ENCODE measurements at regions not wholly inside any gene's neighbourhood (a gene's known extent, or its start where the extent isn't known, plus 50 kb on each side); places are given as distances from the start of the nearest gene placed in this dataset.

DNA sequence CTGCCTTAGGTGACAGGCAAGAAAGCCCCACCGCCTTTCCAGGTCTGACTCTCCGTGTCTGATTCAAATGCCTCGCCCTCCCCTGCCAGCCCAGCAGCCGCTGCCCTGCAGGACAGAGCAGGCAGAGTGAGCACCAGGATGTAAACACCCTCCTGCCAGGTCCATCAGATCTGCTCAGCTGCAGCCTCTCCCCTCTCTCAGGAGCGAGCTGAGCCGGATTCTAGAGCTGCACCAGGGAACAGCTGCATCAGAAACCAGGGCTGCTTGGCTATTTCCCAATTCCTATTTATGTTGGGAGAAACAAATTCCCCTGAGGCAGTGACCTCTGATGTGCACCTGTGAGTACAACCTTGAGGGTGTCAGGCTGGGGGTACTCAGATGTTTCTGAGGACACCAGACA is 121.5 kb upstream of the ZMIZ1 start:
- DNase-seq (ENCODE audit: low spot score in 2 of 2) (no peak), ATAC-seq (no peak)
- Mint-ChIP-seq H3K4me3 (no peak overlapping the region), H3K9me3 (no peaks in the 10 kb centered on the region), H3K27ac (no peak overlapping the region), H3K4me1 (no peaks in the 10 kb centered on the region), H3K36me3 (no peaks in the 10 kb centered on the region)

DNA sequence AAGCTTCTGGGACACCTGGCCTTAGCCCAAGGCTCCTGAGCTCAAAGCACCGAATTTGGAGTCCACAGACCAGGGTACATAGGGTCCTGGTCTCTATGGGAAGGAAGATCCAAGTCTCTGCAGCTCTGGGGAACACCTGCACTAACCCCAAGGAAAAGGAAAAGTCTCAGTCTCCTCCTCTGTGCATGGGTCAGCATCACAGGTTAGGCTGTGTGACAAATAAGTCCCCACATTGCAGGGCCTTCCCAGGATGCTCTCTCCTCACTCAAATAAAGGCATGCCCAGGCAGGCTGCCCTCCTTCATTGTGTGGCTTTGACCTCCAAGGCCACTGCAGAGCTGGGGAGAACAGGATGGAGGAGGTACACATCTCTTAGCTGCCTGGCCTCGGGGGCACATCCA is 121.0 kb upstream of the ZMIZ1 start:
- no peaks in the 10 kb centered on the region for H3K36me3 Mint-ChIP-seq
- no peaks in the 10 kb centered on the region for H3K4me1 Mint-ChIP-seq

DNA sequence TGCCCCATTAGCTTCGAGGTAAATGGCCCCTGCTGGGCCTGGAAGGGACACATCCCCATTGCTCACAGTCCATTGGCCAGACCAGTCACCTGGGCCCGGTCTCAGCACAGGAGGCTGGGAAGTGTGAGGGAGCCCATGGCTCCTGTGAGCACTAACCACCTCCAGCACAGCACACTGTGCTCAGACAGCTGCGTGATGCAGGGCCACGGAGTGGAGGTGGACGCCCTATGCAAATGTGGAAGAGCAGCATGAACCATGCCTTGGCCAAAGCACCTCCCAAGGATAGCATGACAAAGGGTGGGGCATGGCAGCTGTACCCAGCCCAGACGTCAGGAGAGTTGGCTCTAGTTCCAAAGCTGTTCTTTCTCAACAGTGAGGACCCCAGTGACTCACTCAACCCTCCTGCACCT is 120.1 kb upstream of the ZMIZ1 start:
- H3K4me3 Mint-ChIP-seq, result no peak overlapping the region
- H3K36me3 Mint-ChIP-seq, result no peaks in the 10 kb centered on the region
- no peak overlapping the region for H3K27ac Mint-ChIP-seq
- H3K4me1 Mint-ChIP-seq, result peaks cover 5% of the 10 kb centered on the region
- DNase-seq (ENCODE audit: low spot score in 2 of 2) (no peak), ATAC-seq (no peak)
- H3K9me3 Mint-ChIP-seq, result no peaks in the 10 kb centered on the region

More for the DNA sequence above, 121.0 kb upstream of the ZMIZ1 start:
- ATAC-seq, result no peak
- Mint-ChIP-seq H3K27ac (no peak overlapping the region), H3K9me3 (no peaks in the 10 kb centered on the region), H3K4me3 (no peak overlapping the region)
- DNase-seq (ENCODE audit: low spot score in 2 of 2), result no peak

DNA sequence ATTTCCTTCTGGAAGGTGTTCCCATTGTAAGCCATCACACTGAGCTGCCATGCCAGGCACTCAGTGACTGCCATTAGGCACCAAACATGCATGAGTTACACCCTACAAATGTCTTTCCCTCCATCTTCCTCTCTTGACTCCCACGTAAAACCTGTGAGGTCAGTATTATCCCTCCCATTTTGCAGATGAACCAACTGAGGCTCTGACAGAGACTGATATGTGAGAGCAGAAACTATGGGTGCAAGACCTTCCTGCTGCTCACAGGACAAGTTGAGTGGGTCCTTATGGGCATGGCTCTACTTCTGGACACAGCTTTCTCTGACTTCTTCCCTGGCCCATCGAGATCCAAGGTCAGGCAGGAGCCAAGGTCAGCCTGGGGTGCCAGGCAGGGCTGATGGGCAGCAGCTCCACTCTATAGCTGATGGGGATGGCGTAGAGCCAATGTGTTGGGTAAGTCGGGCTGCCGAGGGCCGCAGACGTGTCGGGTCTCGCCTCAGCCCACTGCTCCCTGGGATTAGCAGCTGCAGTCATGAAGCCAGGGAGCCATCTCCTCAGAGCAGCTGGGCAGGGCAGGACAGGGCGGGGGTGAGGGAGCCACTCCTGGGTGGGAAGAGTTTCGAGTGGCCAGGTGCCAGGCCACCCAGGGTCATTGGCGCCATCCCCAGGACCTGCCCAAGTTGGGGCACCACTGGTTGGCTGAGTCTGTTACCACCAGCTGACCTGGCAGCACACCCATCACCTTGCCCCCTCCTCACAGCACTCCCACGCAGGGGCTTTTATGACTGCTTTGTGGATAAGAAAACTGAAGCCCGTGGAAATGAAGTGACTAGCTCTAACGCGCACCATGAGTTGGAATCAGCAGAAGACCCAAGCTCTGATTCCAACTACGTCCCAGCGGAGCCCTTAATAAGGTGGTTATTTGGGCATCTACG is 117.8 kb upstream of the ZMIZ1 start:
- no peaks in the 10 kb centered on the region for H3K36me3 Mint-ChIP-seq
- no peaks in the 10 kb centered on the region for H3K9me3 Mint-ChIP-seq
- peaks cover 8% of the 10 kb centered on the region for H3K4me1 Mint-ChIP-seq
- H3K4me3 Mint-ChIP-seq, result no peak overlapping the region
- ATAC-seq (no peak), DNase-seq (ENCODE audit: low spot score in 2 of 2) (no peak)
- no peak overlapping the region for H3K27ac Mint-ChIP-seq

DNA sequence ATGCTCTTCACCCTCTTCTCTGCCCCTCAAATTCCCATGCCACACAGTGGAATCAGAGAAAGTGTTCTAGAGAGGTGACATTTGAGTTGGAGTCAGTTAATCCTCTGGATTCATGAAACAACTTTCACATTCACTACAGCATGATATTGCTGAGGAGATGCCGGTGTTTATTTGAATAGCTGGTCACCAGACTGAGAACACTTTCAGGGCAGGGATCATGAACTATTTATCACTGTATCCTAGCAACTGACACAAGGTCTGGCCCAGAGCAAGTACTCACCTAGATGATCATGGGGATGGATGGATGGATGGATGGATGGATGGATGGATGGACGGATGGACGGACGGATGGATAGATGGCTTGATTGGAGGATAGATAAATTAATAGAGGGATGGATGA is 116.7 kb upstream of the ZMIZ1 start:
- no peak overlapping the region for H3K4me3 Mint-ChIP-seq
- no peaks in the 10 kb centered on the region for H3K9me3 Mint-ChIP-seq
- DNase-seq (ENCODE audit: low spot score in 2 of 2) (no peak), ATAC-seq (no peak)
- H3K36me3 Mint-ChIP-seq, result no peaks in the 10 kb centered on the region
- H3K4me1 Mint-ChIP-seq, result peaks cover 8% of the 10 kb centered on the region
- H3K27ac Mint-ChIP-seq, result no peak overlapping the region

DNA sequence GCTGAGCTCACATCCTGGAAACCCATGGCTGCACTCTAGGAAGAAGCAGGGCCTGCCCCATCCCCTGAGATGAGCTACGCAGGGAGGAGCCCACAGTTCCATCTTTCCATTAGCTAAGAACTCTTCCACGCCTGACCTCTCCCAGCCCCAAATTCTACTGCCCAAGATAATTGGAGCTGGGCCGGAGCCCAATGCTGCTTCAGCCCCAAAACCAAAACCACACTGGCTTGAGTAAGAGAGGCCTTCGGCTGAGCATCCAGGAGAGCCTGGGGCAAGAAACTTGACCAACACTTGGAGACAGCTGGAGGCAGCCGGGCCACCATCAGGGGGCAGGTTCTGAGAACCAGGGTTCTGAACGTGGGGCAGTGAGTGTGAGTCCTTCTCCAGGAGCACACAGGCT is 116.1 kb upstream of the ZMIZ1 start:
- H3K27ac Mint-ChIP-seq, result no peak overlapping the region
- DNase-seq (ENCODE audit: low spot score in 2 of 2) (no peak), ATAC-seq (no peak)
- H3K36me3 Mint-ChIP-seq, result no peaks in the 10 kb centered on the region
- H3K4me3 Mint-ChIP-seq, result no peak overlapping the region
- H3K4me1 Mint-ChIP-seq, result peaks cover 8% of the 10 kb centered on the region
- no peaks in the 10 kb centered on the region for H3K9me3 Mint-ChIP-seq

DNA sequence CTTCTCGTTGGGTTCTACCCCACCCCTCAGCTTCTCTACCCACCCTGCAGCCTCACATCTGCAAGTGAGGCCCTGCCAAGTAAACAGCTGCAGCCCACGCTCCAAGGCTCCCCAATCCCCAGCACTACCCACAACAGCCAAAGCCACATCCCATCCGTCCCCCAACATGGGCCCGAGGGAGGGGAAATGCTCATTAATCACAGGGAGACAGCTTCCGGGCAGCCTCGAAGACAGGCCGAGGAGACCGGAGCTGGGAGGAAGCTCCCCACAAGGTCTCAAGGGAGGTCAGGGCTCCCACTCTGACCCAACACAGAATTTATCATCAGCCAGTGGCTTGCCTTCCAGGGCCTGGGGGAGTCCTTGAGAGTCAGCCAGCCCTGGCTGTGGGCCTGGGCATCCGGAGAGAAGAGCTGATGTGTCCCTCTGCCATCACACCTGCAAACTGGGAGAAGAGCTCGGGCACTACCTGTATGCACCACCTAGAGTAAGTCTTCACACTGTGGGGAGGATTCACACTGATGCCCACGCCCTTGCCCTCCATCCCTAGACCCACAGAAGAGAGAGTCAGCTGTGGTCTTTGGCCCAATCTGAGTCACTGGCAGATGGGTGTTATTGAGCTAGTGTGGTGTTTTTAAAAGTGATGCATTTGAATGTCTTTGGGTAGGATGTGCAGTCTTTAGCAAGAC is 115.5 kb upstream of the ZMIZ1 start:
- DNase-seq (ENCODE audit: low spot score in 2 of 2), result no peak
- no peaks in the 10 kb centered on the region for H3K9me3 Mint-ChIP-seq
- peaks cover 8% of the 10 kb centered on the region for H3K4me1 Mint-ChIP-seq
- peak; percentile 83 for ATAC-seq
- H3K36me3 Mint-ChIP-seq, result no peaks in the 10 kb centered on the region
- H3K4me3 Mint-ChIP-seq, result no peak overlapping the region
- H3K27ac Mint-ChIP-seq, result no peak overlapping the region

DNA sequence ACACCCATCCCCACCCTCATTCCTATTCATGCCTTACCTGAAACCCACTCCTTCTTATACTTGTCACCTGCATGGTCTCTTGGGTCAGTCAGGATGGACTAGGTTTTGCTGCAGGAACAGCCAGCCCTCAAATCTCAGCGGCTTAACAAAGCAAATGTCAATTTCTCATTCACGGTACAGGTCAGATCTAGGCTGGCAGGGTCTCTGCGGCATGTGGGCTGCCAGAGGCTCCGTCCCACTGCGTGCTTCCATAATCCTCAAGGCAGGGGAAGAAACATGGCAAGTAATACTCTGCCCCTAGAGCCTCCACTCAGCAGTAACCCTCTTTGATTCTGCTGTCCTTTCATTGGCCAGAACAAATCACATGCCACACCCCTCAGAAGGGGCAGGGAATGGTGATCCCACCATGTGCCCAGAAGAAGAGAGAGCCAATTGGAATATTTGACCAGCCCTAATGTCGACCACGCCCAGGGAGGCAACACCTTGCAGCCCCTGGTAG is 114.9 kb upstream of the ZMIZ1 start:
- DNase-seq (ENCODE audit: low spot score in 2 of 2), result no peak
- no peak overlapping the region for H3K4me3 Mint-ChIP-seq
- H3K9me3 Mint-ChIP-seq, result no peaks in the 10 kb centered on the region
- no peaks in the 10 kb centered on the region for H3K36me3 Mint-ChIP-seq
- no peak for ATAC-seq
- H3K4me1 Mint-ChIP-seq, result peaks cover 8% of the 10 kb centered on the region
- no peak overlapping the region for H3K27ac Mint-ChIP-seq

DNA sequence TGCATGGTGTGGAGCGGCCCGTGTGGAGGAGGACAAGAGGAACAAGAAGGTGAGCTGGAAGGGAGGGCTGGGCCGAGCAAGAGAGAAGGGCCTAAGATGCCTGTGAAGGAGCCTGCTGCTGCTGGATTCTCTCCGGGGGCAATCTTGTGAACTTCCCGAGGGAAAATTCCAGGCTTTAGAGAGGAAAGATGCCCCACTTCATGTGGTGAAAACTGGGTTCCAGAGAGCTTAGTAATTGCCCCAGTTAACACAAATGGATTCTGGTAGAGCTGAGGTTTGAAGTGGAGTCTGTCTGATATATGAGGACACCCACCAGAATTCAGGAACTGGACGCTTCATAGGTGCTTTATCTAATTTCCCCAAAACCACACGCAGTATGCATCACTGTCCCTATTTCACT is 114.1 kb upstream of the ZMIZ1 start:
- Mint-ChIP-seq H3K4me3 (no peak overlapping the region), H3K36me3 (no peaks in the 10 kb centered on the region), H3K4me1 (peaks cover 8% of the 10 kb centered on the region), H3K27ac (peak overlapping the region; percentile 29), H3K9me3 (no peaks in the 10 kb centered on the region)
- DNase-seq (ENCODE audit: low spot score in 2 of 2) (no peak), ATAC-seq (no peak)

DNA sequence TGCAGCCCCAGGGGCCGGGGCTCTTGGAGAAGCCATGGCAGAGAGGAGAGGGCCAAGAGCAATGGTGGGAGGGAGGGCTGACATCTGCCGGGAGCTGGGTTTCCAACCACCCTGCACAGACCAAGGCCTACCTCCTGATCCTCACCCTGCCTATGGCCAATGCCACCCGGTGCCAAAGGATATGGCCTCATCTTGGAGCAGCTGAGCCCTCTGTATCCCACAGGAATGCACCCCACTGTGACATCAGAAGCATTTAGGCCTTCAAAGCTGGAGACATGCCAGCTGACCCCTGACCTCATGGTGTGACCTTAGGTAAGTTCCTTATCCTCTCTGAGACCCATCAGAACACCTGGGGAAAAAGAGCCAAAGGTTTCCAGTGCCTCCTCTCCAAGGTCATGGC is 113.6 kb upstream of the ZMIZ1 start:
- H3K27ac Mint-ChIP-seq, result peak overlapping the region; percentile 29

DNA sequence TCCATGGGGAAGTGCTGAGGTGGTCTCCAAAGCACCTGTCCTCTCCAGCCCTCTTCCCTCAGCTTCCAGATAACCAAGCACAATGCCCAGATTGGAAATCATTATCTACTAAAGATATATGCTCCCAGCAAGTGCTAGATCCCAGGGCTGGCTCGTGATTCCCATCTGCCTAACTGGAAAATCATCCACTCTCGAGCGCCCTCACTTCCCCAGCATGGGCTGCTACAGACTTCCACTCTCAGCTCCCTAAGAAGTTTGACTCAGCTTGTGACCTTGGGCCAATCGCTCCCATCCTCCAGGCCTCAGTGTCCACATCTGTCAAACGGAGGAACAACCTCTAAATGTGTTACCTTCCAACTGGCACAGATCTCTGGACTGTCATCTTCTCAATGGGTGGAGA is 112.4 kb upstream of the ZMIZ1 start:
- no peaks in the 10 kb centered on the region for H3K9me3 Mint-ChIP-seq
- H3K36me3 Mint-ChIP-seq, result no peaks in the 10 kb centered on the region
- ATAC-seq (no peak), DNase-seq (ENCODE audit: low spot score in 2 of 2) (no peak)
- no peak overlapping the region for H3K4me3 Mint-ChIP-seq
- H3K4me1 Mint-ChIP-seq, result peaks cover 8% of the 10 kb centered on the region
- H3K27ac Mint-ChIP-seq, result no peak overlapping the region

More for the DNA sequence above, 113.6 kb upstream of the ZMIZ1 start:
- Mint-ChIP-seq H3K9me3 (no peaks in the 10 kb centered on the region), H3K4me3 (no peak overlapping the region), H3K36me3 (no peaks in the 10 kb centered on the region), H3K4me1 (peaks cover 8% of the 10 kb centered on the region)
- ATAC-seq (no peak), DNase-seq (ENCODE audit: low spot score in 2 of 2) (no peak)

DNA sequence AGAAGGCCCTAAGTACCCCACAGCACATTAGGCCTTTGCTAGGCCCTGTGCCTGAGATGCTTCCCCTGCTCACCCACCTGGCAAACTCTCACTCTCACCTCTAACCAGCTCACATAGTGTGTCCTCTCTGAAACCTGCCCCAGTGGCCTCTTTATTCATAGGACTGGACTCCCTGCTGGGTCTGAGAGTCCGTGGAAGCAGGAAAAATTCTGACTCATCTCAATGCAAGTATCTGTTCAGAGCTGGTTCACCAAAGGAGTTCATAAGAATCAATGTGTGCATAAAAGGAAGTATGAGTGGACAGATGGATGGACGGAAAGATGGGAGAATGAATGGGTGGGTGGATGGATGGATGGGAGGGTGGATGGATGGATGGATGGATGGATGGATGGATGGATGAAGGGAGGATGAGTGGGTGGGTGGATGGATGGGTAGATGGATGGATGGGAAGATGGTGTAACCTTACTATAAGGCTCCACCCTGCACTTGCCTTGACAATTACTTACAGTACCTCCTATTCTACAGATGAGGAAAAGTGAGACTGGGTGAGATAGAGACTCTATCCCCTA is 111.2 kb upstream of the ZMIZ1 start:
- ATAC-seq (no peak), DNase-seq (ENCODE audit: low spot score in 2 of 2) (no peak)
- no peak overlapping the region for H3K4me3 Mint-ChIP-seq
- H3K4me1 Mint-ChIP-seq, result peaks cover 8% of the 10 kb centered on the region
- H3K36me3 Mint-ChIP-seq, result no peaks in the 10 kb centered on the region
- H3K27ac Mint-ChIP-seq, result no peak overlapping the region
- no peaks in the 10 kb centered on the region for H3K9me3 Mint-ChIP-seq

DNA sequence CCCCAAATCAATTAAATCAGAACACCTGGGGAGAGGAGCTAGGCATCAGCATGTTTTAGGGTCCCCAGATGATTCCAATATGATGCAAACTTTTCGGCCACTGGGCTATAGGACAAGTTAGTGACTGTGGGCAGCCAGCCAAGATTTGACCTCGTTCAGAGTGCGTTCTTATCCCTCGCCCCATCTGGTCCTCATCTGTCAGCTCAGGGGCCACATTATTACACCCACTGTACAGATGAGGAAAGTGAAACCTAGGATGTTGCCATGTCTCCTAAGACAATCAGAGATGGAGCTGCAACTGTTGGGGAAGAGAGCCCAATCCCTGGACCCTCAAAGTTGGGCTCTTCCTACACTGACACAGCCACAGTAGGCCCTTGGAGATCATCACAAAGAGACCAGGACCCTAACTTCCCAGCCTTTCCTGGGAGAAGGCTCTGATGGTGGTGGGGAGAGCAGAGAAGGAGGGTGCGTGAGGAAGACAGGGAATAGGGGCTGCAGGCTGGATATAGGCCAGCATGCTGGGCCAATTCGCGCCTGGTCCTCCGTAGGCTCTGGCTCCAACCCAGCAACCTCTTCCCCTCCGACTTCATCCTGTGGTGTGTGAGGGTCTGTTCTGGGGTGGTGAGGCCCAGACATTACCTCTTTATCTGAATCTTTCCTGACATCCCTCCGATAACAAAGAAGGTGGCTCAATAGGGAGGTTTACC is 109.4 kb upstream of the ZMIZ1 start:
- Mint-ChIP-seq H3K36me3 (no peaks in the 10 kb centered on the region), H3K27ac (no peak overlapping the region), H3K9me3 (no peaks in the 10 kb centered on the region), H3K4me1 (no peaks in the 10 kb centered on the region), H3K4me3 (no peak overlapping the region)
- DNase-seq (ENCODE audit: low spot score in 2 of 2) (no peak), ATAC-seq (no peak)

DNA sequence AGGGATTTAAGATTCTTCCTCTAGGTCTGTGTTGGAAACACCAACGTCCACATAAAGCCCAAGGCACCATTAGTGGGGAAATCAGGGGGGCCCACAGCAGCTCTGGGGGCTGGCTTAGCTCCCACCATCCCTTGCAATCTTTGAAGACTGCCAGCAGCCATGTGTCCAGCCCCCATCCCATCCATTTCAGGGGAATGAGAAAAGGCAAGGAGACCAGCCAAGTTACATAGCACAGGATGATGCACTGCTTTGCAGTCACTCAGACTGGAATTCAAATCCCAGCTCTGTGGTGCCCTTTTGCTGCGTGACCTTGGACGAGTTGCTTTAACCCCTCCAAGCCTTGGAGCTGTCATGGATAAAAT is 108.9 kb upstream of the ZMIZ1 start:
- DNase-seq (ENCODE audit: low spot score in 2 of 2), result no peak
- Mint-ChIP-seq H3K9me3 (no peaks in the 10 kb centered on the region), H3K36me3 (no peaks in the 10 kb centered on the region), H3K4me1 (no peaks in the 10 kb centered on the region), H3K4me3 (no peak overlapping the region), H3K27ac (no peak overlapping the region)
- ATAC-seq, result no peak

DNA sequence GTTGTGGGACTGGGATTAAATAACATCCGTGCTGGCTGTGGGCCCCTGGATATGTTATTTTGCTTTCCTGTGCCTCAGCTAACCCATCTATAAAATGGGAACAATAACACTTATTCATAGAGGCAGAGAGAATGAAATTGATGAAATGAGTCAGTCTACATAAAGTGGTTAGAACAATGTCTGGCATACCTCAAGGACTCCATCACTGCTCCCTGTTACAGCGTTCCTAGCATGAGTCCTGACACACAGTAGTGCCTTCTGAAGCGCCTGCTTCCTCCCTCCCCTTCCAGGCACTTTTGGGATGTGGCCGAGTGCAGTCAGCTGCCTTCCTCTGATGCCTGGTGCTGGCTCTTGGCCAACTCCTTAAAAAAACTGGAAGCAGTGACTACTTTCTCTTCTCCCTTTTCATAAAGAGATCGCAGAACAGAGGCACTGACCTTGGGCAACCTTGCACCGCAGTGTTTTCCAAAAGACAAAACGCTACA is 108.4 kb upstream of the ZMIZ1 start:
- no peaks in the 10 kb centered on the region for H3K9me3 Mint-ChIP-seq
- no peak overlapping the region for H3K27ac Mint-ChIP-seq
- no peaks in the 10 kb centered on the region for H3K36me3 Mint-ChIP-seq
- H3K4me3 Mint-ChIP-seq, result no peak overlapping the region
- no peak for ATAC-seq
- no peak for DNase-seq (ENCODE audit: low spot score in 2 of 2)
- no peaks in the 10 kb centered on the region for H3K4me1 Mint-ChIP-seq
